Sigmoid colon (tissue), 4 donors: ENCODE measurements at regions not wholly inside any gene's neighbourhood (a gene's known extent, or its start where the extent isn't known, plus 50 kb on each side); places are given as distances from the start of the nearest gene placed in this dataset.

ENCODE experiments used
- POLR2A ChIP-seq, 2 donors: fragments of 450-650 bp; IDR thresholded peaks; one replicate each; pipeline ENCODE4 v1.6.1; 2016; ENCODE audit warnings: antibody characterized with exemption in 2 of 2, mild to moderate bottlenecking in 2 of 2, moderate library complexity in 2 of 2
- POLR2AphosphoS5 ChIP-seq, 4 donors: sonication (generic); formaldehyde crosslinking; IDR thresholded peaks; one replicate each; pipeline ENCODE4 v1.6.1; 2017; ENCODE audit warnings: antibody characterized with exemption in 4 of 4
- TF ChIP-seq, protein P1 (sequence below), 4 experiments: fragments of 450-650 bp in 3 of 4; fragments of 200-600 bp in 1 of 4; IDR thresholded peaks; one replicate each; pipeline ENCODE4 v1.5.1; 2016 to 2019; ENCODE audit warnings: antibody characterized with exemption in 4 of 4, mild to moderate bottlenecking in 3 of 4, moderate library complexity in 2 of 4

GRCh38 chr1:181990728-181991127, 70.8 kb downstream of the ZNF648 start:
- TF ChIP-seq POLR2AphosphoS5 (IDR thresholded peaks at IDR 0.05) (no peak), POLR2A (IDR thresholded peaks at IDR 0.05) (no peak)
- TF ChIP-seq, protein P1, sequence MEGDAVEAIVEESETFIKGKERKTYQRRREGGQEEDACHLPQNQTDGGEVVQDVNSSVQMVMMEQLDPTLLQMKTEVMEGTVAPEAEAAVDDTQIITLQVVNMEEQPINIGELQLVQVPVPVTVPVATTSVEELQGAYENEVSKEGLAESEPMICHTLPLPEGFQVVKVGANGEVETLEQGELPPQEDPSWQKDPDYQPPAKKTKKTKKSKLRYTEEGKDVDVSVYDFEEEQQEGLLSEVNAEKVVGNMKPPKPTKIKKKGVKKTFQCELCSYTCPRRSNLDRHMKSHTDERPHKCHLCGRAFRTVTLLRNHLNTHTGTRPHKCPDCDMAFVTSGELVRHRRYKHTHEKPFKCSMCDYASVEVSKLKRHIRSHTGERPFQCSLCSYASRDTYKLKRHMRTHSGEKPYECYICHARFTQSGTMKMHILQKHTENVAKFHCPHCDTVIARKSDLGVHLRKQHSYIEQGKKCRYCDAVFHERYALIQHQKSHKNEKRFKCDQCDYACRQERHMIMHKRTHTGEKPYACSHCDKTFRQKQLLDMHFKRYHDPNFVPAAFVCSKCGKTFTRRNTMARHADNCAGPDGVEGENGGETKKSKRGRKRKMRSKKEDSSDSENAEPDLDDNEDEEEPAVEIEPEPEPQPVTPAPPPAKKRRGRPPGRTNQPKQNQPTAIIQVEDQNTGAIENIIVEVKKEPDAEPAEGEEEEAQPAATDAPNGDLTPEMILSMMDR (IDR thresholded peaks at IDR 0.05) = no peak
